ENCODE measurements at regions not wholly inside any gene's neighbourhood (a gene's known extent, or its start where the extent isn't known, plus 50 kb on each side); places are given as distances from the start of the nearest gene placed in this dataset.

DNA sequence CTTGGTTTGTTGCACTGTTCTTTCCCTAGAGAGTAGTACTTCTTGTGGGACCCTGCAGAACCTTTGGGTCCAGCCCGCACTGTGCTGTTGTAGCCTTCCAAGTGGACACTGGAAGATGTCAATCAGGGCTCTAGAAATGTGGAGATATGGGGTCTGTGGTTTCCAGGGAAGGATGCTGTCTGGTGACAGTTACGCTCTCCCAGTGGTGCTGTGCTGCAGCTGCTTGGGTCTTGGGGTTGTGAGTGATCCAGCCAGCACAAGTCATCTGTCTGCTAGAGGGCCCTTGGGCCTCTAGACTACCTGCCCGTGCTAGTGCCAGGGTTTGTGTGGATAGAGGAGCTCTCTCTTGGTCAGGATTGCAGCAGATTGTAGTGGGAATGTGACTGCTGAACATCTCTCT, 484.5 kb downstream of the DMAC1 start:
- DNase-seq: no peak
- POLR2A ChIA-PET: no interaction called here
- Histone ChIP-seq H3K4me1 (ENCODE audit: control insufficient read depth in 1 of 2, insufficient read depth in 2 of 2, low read depth in 1 of 2, low read length in 1 of 2) (peaks cover 0 to 3% of the 10 kb centered on the region in 2 experiments; a peak in 1 of 4 replicates), H3K36me3 (replicated peaks in 1 of 2; ENCODE audit: control insufficient read depth in 1 of 2, insufficient read depth in 2 of 2, low read length in 1 of 2) (no peaks in the 10 kb centered on the region), H3F3A (replicated peaks; ENCODE audit: insufficient read depth) (no peaks in the 10 kb centered on the region), H3K4me3 (ENCODE audit: low read depth in 2 of 2, low read length in 1 of 2) (no peak overlapping the region), H3K27ac (ENCODE audit: low read depth in 2 of 2, low read length in 1 of 2) (no peak overlapping the region), H3K79me2 (ENCODE audit: insufficient read depth) (no peaks in the 10 kb centered on the region), H4K20me1 (ENCODE audit: insufficient read depth) (no peaks in the 10 kb centered on the region), H3K9me2 (no peaks in the 10 kb centered on the region), H3K9ac (no peak overlapping the region), H3K4me2 (no peak overlapping the region), H3K27me3 (ENCODE audit: insufficient read depth) (no peaks in the 10 kb centered on the region), H2AFZ (ENCODE audit: low read depth) (no peak overlapping the region), H3K9me3 (peaks cover 4% of the 10 kb centered on the region; the same call in 1 of the 2 replicates)
- TF ChIP-seq TAF1 (IDR thresholded peaks at IDR 0.05; ENCODE audit: borderline replicate concordance, low read depth, low read length) (no peak), NFIC (IDR thresholded peaks at IDR 0.05; ENCODE audit: borderline replicate concordance) (no peak), NRF1 (IDR thresholded peaks at IDR 0.05; ENCODE audit: low read depth, low read length) (no peak), JUND (IDR thresholded peaks at IDR 0.05) (no peak), FOXM1 (IDR thresholded peaks at IDR 0.05; ENCODE audit: low read depth) (no peak), SMC3 (IDR thresholded peaks at IDR 0.05; ENCODE audit: low read depth, low read length) (no peak), YY1 (IDR thresholded peaks at IDR 0.05; ENCODE audit: low read depth) (no peak), RXRA (IDR thresholded peaks at IDR 0.05; ENCODE audit: borderline replicate concordance, low read depth) (no peak), PBX3 (IDR thresholded peaks at IDR 0.05) (no peak), MAX (IDR thresholded peaks at IDR 0.05; ENCODE audit: low read depth) (no peak), ELF1 (IDR thresholded peaks at IDR 0.05) (no peak), EP300 (IDR thresholded peaks at IDR 0.05; ENCODE audit: borderline replicate concordance in 1 of 2, low read depth in 1 of 2, low read length in 1 of 2) (no peak), CTCF (IDR thresholded peaks at IDR 0.05) (no peak), POLR2AphosphoS5 (IDR thresholded peaks at IDR 0.05; ENCODE audit: low read depth, low read length) (no peak), FOXJ3 (CRISPR knock-in tag; IDR thresholded peaks at IDR 0.05) (no peak), FOSL2 (IDR thresholded peaks at IDR 0.05; ENCODE audit: borderline replicate concordance, low read depth) (no peak)
- TF ChIP-seq, protein P1, sequence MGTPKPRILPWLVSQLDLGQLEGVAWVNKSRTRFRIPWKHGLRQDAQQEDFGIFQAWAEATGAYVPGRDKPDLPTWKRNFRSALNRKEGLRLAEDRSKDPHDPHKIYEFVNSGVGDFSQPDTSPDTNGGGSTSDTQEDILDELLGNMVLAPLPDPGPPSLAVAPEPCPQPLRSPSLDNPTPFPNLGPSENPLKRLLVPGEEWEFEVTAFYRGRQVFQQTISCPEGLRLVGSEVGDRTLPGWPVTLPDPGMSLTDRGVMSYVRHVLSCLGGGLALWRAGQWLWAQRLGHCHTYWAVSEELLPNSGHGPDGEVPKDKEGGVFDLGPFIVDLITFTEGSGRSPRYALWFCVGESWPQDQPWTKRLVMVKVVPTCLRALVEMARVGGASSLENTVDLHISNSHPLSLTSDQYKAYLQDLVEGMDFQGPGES (IDR thresholded peaks at IDR 0.05; ENCODE audit: low read depth, low read length): no peak
- WGBS (ENCODE audit: low lambda C conversion rate): 82% methylated on average over 3 of the region's 3 CpGs
- CTCF ChIA-PET: interaction anchor here (1.3 to 2.0 kb wide), 2 partner anchors 13 to 262 kb away, joined by 3 to 5 read pairs; no protein-coding TSS in a partner anchor

Measured in SK-N-SH (cell line).